ENCODE measurements at regions not wholly inside any gene's neighbourhood (a gene's known extent, or its start where the extent isn't known, plus 50 kb on each side); places are given as distances from the start of the nearest gene placed in this dataset.
"Not testable (repeated sequence)": the region's sequence is repeated elsewhere in the genome, so short reads cannot be mapped to it uniquely, and the experiment has no call there.

- DNase-seq = no peak
Measured at GRCh38 chr4:66516940-66517339, 846.7 kb upstream of the EPHA5 start.

GRCh38 chr4:66506985-66507384 is 836.7 kb upstream of the EPHA5 start:
- DNase-seq = no peak

GRCh38 chr4:66501997-66502396 is 831.7 kb upstream of the EPHA5 start:
- no peak for DNase-seq

- DNase-seq = no peak
Measured at GRCh38 chr4:66490729-66491128, 820.4 kb upstream of the EPHA5 start.

- no peak for DNase-seq
Measured at GRCh38 chr4:66489783-66490452, 819.6 kb upstream of the EPHA5 start.

- no peak for DNase-seq
Measured at GRCh38 chr4:66489370-66489769, 819.1 kb upstream of the EPHA5 start.

GRCh38 chr4:66486068-66486467 is 815.8 kb upstream of the EPHA5 start:
- no peak for DNase-seq

- DNase-seq = no peak
Measured at GRCh38 chr4:66482186-66482585, 811.9 kb upstream of the EPHA5 start.

GRCh38 chr4:66475596-66475995 is 805.3 kb upstream of the EPHA5 start:
- DNase-seq = no peak

GRCh38 chr4:66465111-66465510 is 794.8 kb upstream of the EPHA5 start:
- no peak for DNase-seq

GRCh38 chr4:66462890-66463289 is 792.6 kb upstream of the EPHA5 start:
- not testable (repeated sequence) for DNase-seq

GRCh38 chr4:66451741-66452140 is 781.5 kb upstream of the EPHA5 start:
- no peak for DNase-seq

GRCh38 chr4:66443008-66443407 is 772.7 kb upstream of the EPHA5 start:
- DNase-seq = no peak

- no peak for DNase-seq
Measured at GRCh38 chr4:66439508-66439907, 769.2 kb upstream of the EPHA5 start.

GRCh38 chr4:66433706-66434105 is 763.4 kb upstream of the EPHA5 start:
- DNase-seq = no peak

GRCh38 chr4:66430856-66431255 is 760.6 kb upstream of the EPHA5 start:
- DNase-seq = no peak

- peak; percentile 38 for DNase-seq
Measured at GRCh38 chr4:66429276-66429675, 759.0 kb upstream of the EPHA5 start.

- DNase-seq = no peak
Measured at GRCh38 chr4:66416425-66416824, 746.1 kb upstream of the EPHA5 start.

GRCh38 chr4:66404141-66404540 is 733.9 kb upstream of the EPHA5 start:
- no peak for DNase-seq

GRCh38 chr4:66376921-66377320 is 706.6 kb upstream of the EPHA5 start:
- DNase-seq = no peak

- no peak for DNase-seq
Measured at GRCh38 chr4:66376396-66376795, 706.1 kb upstream of the EPHA5 start.

GRCh38 chr4:66373268-66373667 is 703.0 kb upstream of the EPHA5 start:
- DNase-seq = no peak

- DNase-seq = peak; percentile 53
Measured at GRCh38 chr4:66372706-66373105, 702.4 kb upstream of the EPHA5 start.

- no peak for DNase-seq
Measured at GRCh38 chr4:66367043-66367660, 696.9 kb upstream of the EPHA5 start.

GRCh38 chr4:66360395-66360794 is 690.1 kb upstream of the EPHA5 start:
- not testable (repeated sequence) for DNase-seq
